GM12875 (cell line): ENCODE measurements at regions not wholly inside any gene's neighbourhood (a gene's known extent, or its start where the extent isn't known, plus 50 kb on each side); places are given as distances from the start of the nearest gene placed in this dataset.

Source experiments
- H3K4me3 ChIP-seq: one replicate; pipeline ENCODE4 v1.5.1; 2011; ENCODE audit warnings: low read depth, low read length, control low read depth
- CTCF ChIP-seq: IDR thresholded peaks from 2 replicates; pipeline ENCODE4 v1.5.1; 2011; ENCODE audit warnings: low read depth, mild to moderate bottlenecking, control low read depth, inconsistent platforms, low read length, moderate library complexity, borderline replicate concordance; ENCODE audit not compliant: insufficient read depth

- no peak for TF ChIP-seq CTCF
- no peak overlapping the region for H3K4me3 ChIP-seq
These were observed 1854.9 kb downstream of the TP53TG3F start for GRCh38 chr16:35314298-35314697.

- TF ChIP-seq CTCF: no peak
- no peak overlapping the region for H3K4me3 ChIP-seq
These were observed 1860.3 kb downstream of the TP53TG3F start for GRCh38 chr16:35319536-35320192.

- no peak for TF ChIP-seq CTCF
- H3K4me3 ChIP-seq: no peak overlapping the region
These were observed 1866.5 kb downstream of the TP53TG3F start for GRCh38 chr16:35325936-35326335.

- no peak for TF ChIP-seq CTCF
These were observed 1879.9 kb downstream of the TP53TG3F start for GRCh38 chr16:35339337-35339736.

GRCh38 chr16:35342012-35342411, 1882.6 kb downstream of the TP53TG3F start:
- TF ChIP-seq CTCF: no peak
- no peak overlapping the region for H3K4me3 ChIP-seq

More at GRCh38 chr16:35339337-35339736, 1879.9 kb downstream of the TP53TG3F start:
- no peak overlapping the region for H3K4me3 ChIP-seq

- no peak overlapping the region for H3K4me3 ChIP-seq
- no peak for TF ChIP-seq CTCF
These were observed 1884.8 kb downstream of the TP53TG3F start for GRCh38 chr16:35344012-35344762.

- TF ChIP-seq CTCF: no peak
- no peak overlapping the region for H3K4me3 ChIP-seq
These were observed 1893.0 kb downstream of the TP53TG3F start for GRCh38 chr16:35352431-35352830.
